ENCODE measurements at regions not wholly inside any gene's neighbourhood (a gene's known extent, or its start where the extent isn't known, plus 50 kb on each side); places are given as distances from the start of the nearest gene placed in this dataset.

DNA sequence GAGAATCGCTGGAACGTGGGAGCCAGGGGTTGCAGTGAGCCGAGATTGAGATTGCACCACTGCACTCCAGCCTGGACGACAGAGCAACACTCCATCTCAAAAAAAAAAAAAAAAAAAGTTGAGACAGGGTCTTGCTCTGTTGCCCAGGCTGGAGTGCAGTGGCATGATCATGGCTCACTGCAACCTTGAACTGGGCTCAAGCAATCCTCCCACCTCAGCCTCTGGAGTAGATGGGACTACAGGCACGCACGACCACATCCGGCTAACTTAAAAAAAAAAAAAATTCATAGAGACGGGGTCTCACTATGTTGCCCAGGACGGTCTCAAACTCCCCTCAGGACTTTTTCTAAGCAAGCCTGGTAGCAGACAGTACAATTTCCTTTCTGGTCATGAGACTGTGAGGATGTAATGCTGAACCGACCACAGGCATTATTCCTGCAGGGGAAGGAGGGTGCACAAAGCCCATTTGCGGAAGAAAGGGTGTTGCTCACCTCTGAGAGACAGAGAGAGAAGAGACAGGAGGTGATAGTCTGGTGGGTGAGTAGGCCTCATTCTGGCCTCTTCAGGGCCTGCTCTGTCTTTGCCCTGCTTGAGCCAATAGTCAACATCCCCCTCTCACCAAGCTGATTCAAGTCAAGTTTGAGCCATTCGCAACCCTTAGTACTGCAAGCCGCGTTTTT lies 205.3 kb downstream of the ZFP36L2 start:
- no peak for FAIRE-seq
- H3K27me3 ChIP-seq, result no peaks in the 10 kb centered on the region
- peak in 1 of 6 donors; percentile 18 for DNase-seq
- TF ChIP-seq CTCF (IDR thresholded peaks at IDR 0.05), result no peak
- peaks cover 8 to 21% (median 19%) of the 10 kb centered on the region in 3 donors for H3K4me1 ChIP-seq
- intact Hi-C loops (cut with DNase I), result no loop called here
- 86 to 97% methylated on average over 12 to 14 of the region's 14 CpGs for WGBS, 2 donors
- H3K36me3 ChIP-seq, result no peaks in the 10 kb centered on the region
- no peaks in the 10 kb centered on the region for H3K9me3 ChIP-seq
- peak overlapping the region in 2 of 4 donors; percentile 61 to 66 for H3K27ac ChIP-seq
- ATAC-seq, result no peak
- no peak overlapping the region for H3K4me3 ChIP-seq

- no peaks in the 10 kb centered on the region for H3K9me3 ChIP-seq
- no peak overlapping the region for H3K4me3 ChIP-seq
- no peaks in the 10 kb centered on the region for H3K27me3 ChIP-seq
- intact Hi-C loops (cut with DNase I), result no loop called here
- no peak for TF ChIP-seq CTCF (IDR thresholded peaks at IDR 0.05)
- DNase-seq (peak in 1 of 6 donors; percentile 8), ATAC-seq (no peak), FAIRE-seq (no peak)
- no peaks in the 10 kb centered on the region for H3K36me3 ChIP-seq
- peak overlapping the region in 1 of 4 donors; percentile 44 for H3K27ac ChIP-seq
- WGBS, 2 donors, result 92 to 100% methylated on average over 1 of the region's 1 CpG
- peaks cover 8 to 13% (median 11%) of the 10 kb centered on the region in 3 donors for H3K4me1 ChIP-seq
Observed at GRCh38 chr2:43020296-43020695, 206.1 kb downstream of the ZFP36L2 start.

- H3K9me3 ChIP-seq, result no peaks in the 10 kb centered on the region
- H3K36me3 ChIP-seq, result no peaks in the 10 kb centered on the region
- 91 to 97% methylated on average over 7 of the region's 7 CpGs for WGBS, 2 donors
- FAIRE-seq (no peak), ATAC-seq (no peak), DNase-seq (no peak)
- H3K4me3 ChIP-seq, result no peak overlapping the region
- intact Hi-C loops (cut with DNase I), result no loop called here
- no peaks in the 10 kb centered on the region for H3K27me3 ChIP-seq
- no peak for TF ChIP-seq CTCF (IDR thresholded peaks at IDR 0.05)
- H3K4me1 ChIP-seq, result peaks cover 6 to 9% (median 8%) of the 10 kb centered on the region in 3 donors
- H3K27ac ChIP-seq, result peak overlapping the region in 1 of 4 donors; percentile 71
Observed at GRCh38 chr2:43019536-43020183, 206.7 kb downstream of the ZFP36L2 start.

GRCh38 chr2:43019025-43019367 lies 207.4 kb downstream of the ZFP36L2 start:
- Histone ChIP-seq H3K36me3 (no peaks in the 10 kb centered on the region), H3K4me1 (peaks cover 0 to 6% (median 2%) of the 10 kb centered on the region in 3 donors), H3K4me3 (no peak overlapping the region), H3K9me3 (no peaks in the 10 kb centered on the region), H3K27ac (peak overlapping the region in 3 of 4 donors; percentile 10 to 71 (median 66)), H3K27me3 (no peaks in the 10 kb centered on the region)
- DNase-seq (no peak), ATAC-seq (no peak), FAIRE-seq (no peak)
- no peak for TF ChIP-seq CTCF (IDR thresholded peaks at IDR 0.05)
- 77 to 84% methylated on average over 5 of the region's 5 CpGs for WGBS, 2 donors
- intact Hi-C loops (cut with DNase I), result no loop called here

Data from pancreas (tissue), 10 donors.